Neural progenitor cell (in vitro differentiated cells): ENCODE measurements at regions not wholly inside any gene's neighbourhood (a gene's known extent, or its start where the extent isn't known, plus 50 kb on each side); places are given as distances from the start of the nearest gene placed in this dataset.

Source experiments
- DNase-seq: peaks from one replicate; pipeline ENCODE4 v3.0.0-alpha.2; 2016; ENCODE audit warnings: low spot score
- H2AFZ ChIP-seq: fragments of 200-600 bp; sonication (generic); replicated peaks from 2 replicates; pipeline ENCODE4 v1.6.1; 2016; ENCODE audit warnings: antibody characterized with exemption
- H3F3A ChIP-seq: fragments of 200-600 bp; sonication (generic); 2 replicates; pipeline ENCODE4 v1.6.1; 2016; ENCODE audit warnings: antibody characterized with exemption, low read depth
- H3K27ac ChIP-seq: fragments of 200-600 bp; sonication (generic); 2 replicates; pipeline ENCODE4 v1.5.1; 2016; ENCODE audit warnings: mild to moderate bottlenecking
- H3K27me3 ChIP-seq: fragments of 200-600 bp; sonication (generic); 2 replicates; pipeline ENCODE4 v1.6.1; 2016; ENCODE audit warnings: mild to moderate bottlenecking, moderate library complexity
- H3K36me3 ChIP-seq: fragments of 200-600 bp; sonication (generic); 2 replicates; pipeline ENCODE4 v1.5.1; 2016
- H3K4me1 ChIP-seq: fragments of 200-600 bp; sonication (generic); 2 replicates; pipeline ENCODE4 v1.6.1; 2016; ENCODE audit warnings: mixed run types
- H3K4me2 ChIP-seq: fragments of 200-600 bp; sonication (generic); 2 replicates; pipeline ENCODE4 v1.6.1; 2016
- H3K4me3 ChIP-seq: fragments of 200-600 bp; sonication (generic); 2 replicates; pipeline ENCODE4 v1.5.1; 2016
- H3K79me2 ChIP-seq: fragments of 200-600 bp; sonication (generic); 2 replicates; pipeline ENCODE4 v1.6.1; 2016; ENCODE audit warnings: low read depth
- H3K9ac ChIP-seq: fragments of 200-600 bp; sonication (generic); 2 replicates; pipeline ENCODE4 v1.6.1; 2016
- H3K9me3 ChIP-seq: fragments of 200-600 bp; sonication (generic); 2 replicates; pipeline ENCODE4 v1.5.1; 2016; ENCODE audit warnings: low read depth
- H4K20me1 ChIP-seq: fragments of 200-600 bp; sonication (generic); 2 replicates; pipeline ENCODE4 v1.6.1; 2016; ENCODE audit warnings: low read depth
- H3K27ac Mint-ChIP-seq: 3 replicates; pipeline ENCODE4 v1.8.0; 2021; ENCODE audit warnings: mixed read lengths
- H3K27me3 Mint-ChIP-seq: 2 replicates; pipeline ENCODE4 v1.8.0; 2022; ENCODE audit warnings: low read depth, mild to moderate bottlenecking, inconsistent platforms, moderate library complexity, mixed read lengths; ENCODE audit not compliant: insufficient read depth
- H3K36me3 Mint-ChIP-seq: 3 replicates; pipeline ENCODE4 v1.8.0; 2021; ENCODE audit warnings: mixed read lengths
- H3K4me1 Mint-ChIP-seq: 3 replicates; pipeline ENCODE4 v1.8.0; 2021; ENCODE audit warnings: mixed read lengths
- H3K4me3 Mint-ChIP-seq: 3 replicates; pipeline ENCODE4 v1.8.0; 2021; ENCODE audit warnings: mild to moderate bottlenecking, moderate library complexity, mixed read lengths
- H3K9me3 Mint-ChIP-seq: 3 replicates; pipeline ENCODE4 v1.8.0; 2020; ENCODE audit warnings: mixed read lengths
- CTCF ChIP-seq: fragments of 200-600 bp; sonication (generic); IDR thresholded peaks from 2 replicates; pipeline ENCODE4 v1.5.1; 2017; ENCODE audit warnings: antibody characterized with exemption, mild to moderate bottlenecking
- EZH2 ChIP-seq: fragments of 200-600 bp; sonication (generic); IDR thresholded peaks from 2 replicates; pipeline ENCODE4 v1.6.1; 2017; ENCODE audit warnings: antibody characterized with exemption, mild to moderate bottlenecking, moderate library complexity
- EZH2phosphoT487 ChIP-seq: fragments of 200-600 bp; sonication (generic); IDR thresholded peaks from 2 replicates; pipeline ENCODE4 v1.6.1; 2017; ENCODE audit warnings: antibody characterized with exemption

GRCh38 chr10:4062751-4063150 lies 277.7 kb upstream of the KLF6 start:
- H3K27ac ChIP-seq: no peak overlapping the region
- no peaks in the 10 kb centered on the region for H3K79me2 ChIP-seq
- no peak overlapping the region for H3K27ac Mint-ChIP-seq
- H3K36me3 Mint-ChIP-seq: no peaks in the 10 kb centered on the region
- no peak overlapping the region for H3K4me3 ChIP-seq
- TF ChIP-seq EZH2phosphoT487 (no peak), EZH2 (no peak), CTCF (no peak)
- no peak overlapping the region for H2AFZ ChIP-seq
- H3K36me3 ChIP-seq: no peaks in the 10 kb centered on the region
- DNase-seq: no peak
- H3K4me1 ChIP-seq: no peaks in the 10 kb centered on the region
- no peak overlapping the region for H3K4me2 ChIP-seq
- H3K27me3 Mint-ChIP-seq: no peaks in the 10 kb centered on the region
- peaks cover 4% of the 10 kb centered on the region for H3K9me3 Mint-ChIP-seq
- H3K4me3 Mint-ChIP-seq: no peak overlapping the region
- H3F3A ChIP-seq: no peaks in the 10 kb centered on the region
- H3K4me1 Mint-ChIP-seq: no peaks in the 10 kb centered on the region
- no peaks in the 10 kb centered on the region for H3K9me3 ChIP-seq
- no peaks in the 10 kb centered on the region for H3K27me3 ChIP-seq
- H4K20me1 ChIP-seq: no peaks in the 10 kb centered on the region
- H3K9ac ChIP-seq: no peak overlapping the region

- H3F3A ChIP-seq: no peaks in the 10 kb centered on the region
- H3K4me1 Mint-ChIP-seq: no peaks in the 10 kb centered on the region
- H2AFZ ChIP-seq: no peak overlapping the region
- H3K27ac Mint-ChIP-seq: no peak overlapping the region
- H3K79me2 ChIP-seq: no peaks in the 10 kb centered on the region
- no peaks in the 10 kb centered on the region for H4K20me1 ChIP-seq
- H3K9me3 ChIP-seq: no peaks in the 10 kb centered on the region
- no peaks in the 10 kb centered on the region for H3K36me3 Mint-ChIP-seq
- DNase-seq: no peak
- H3K4me1 ChIP-seq: no peaks in the 10 kb centered on the region
- peaks cover 4% of the 10 kb centered on the region for H3K9me3 Mint-ChIP-seq
- TF ChIP-seq CTCF (no peak), EZH2phosphoT487 (no peak), EZH2 (no peak)
- no peaks in the 10 kb centered on the region for H3K36me3 ChIP-seq
- H3K4me2 ChIP-seq: no peak overlapping the region
- no peak overlapping the region for H3K4me3 Mint-ChIP-seq
- H3K9ac ChIP-seq: no peak overlapping the region
- H3K27ac ChIP-seq: no peak overlapping the region
- no peak overlapping the region for H3K4me3 ChIP-seq
- H3K27me3 Mint-ChIP-seq: no peaks in the 10 kb centered on the region
- no peaks in the 10 kb centered on the region for H3K27me3 ChIP-seq
Measured at GRCh38 chr10:4062072-4062471, 277.1 kb upstream of the KLF6 start.

- no peak overlapping the region for H3K9ac ChIP-seq
- TF ChIP-seq EZH2phosphoT487 (no peak), EZH2 (no peak), CTCF (no peak)
Measured at GRCh38 chr10:4061441-4061951, 276.5 kb upstream of the KLF6 start.

More at GRCh38 chr10:4061441-4061951, 276.5 kb upstream of the KLF6 start:
- Mint-ChIP-seq H3K27ac (peak overlapping the region; percentile 60), H3K4me3 (no peak overlapping the region), H3K27me3 (no peaks in the 10 kb centered on the region), H3K9me3 (peaks cover 4% of the 10 kb centered on the region), H3K4me1 (no peaks in the 10 kb centered on the region), H3K36me3 (no peaks in the 10 kb centered on the region)
- H3K27me3 ChIP-seq: no peaks in the 10 kb centered on the region
- H2AFZ ChIP-seq: no peak overlapping the region
- no peak for DNase-seq
- no peaks in the 10 kb centered on the region for H3F3A ChIP-seq
- no peaks in the 10 kb centered on the region for H3K4me1 ChIP-seq
- H4K20me1 ChIP-seq: no peaks in the 10 kb centered on the region
- H3K9me3 ChIP-seq: no peaks in the 10 kb centered on the region
- H3K36me3 ChIP-seq: no peaks in the 10 kb centered on the region
- no peak overlapping the region for H3K27ac ChIP-seq
- H3K79me2 ChIP-seq: no peaks in the 10 kb centered on the region
- H3K4me2 ChIP-seq: no peak overlapping the region
- no peak overlapping the region for H3K4me3 ChIP-seq
